ENCODE measurements at regions not wholly inside any gene's neighbourhood (a gene's known extent, or its start where the extent isn't known, plus 50 kb on each side); places are given as distances from the start of the nearest gene placed in this dataset.

- H3K4me3 ChIP-seq (ENCODE audit: severe bottlenecking), result no peak overlapping the region
- no peaks in the 10 kb centered on the region for H3K9me3 ChIP-seq (ENCODE audit: severe bottlenecking)
- no peaks in the 10 kb centered on the region for H3K27me3 ChIP-seq (ENCODE audit: insufficient read depth, poor library complexity, severe bottlenecking)
- H3K27ac ChIP-seq (ENCODE audit: poor library complexity, severe bottlenecking), result no peak overlapping the region
- no peak for TF ChIP-seq CTCF (IDR thresholded peaks at IDR 0.05; ENCODE audit: poor library complexity, severe bottlenecking)
- ATAC-seq (ENCODE audit: low read depth), result no peak
- no peaks in the 10 kb centered on the region for H3K4me1 ChIP-seq (ENCODE audit: insufficient read depth, poor library complexity, severe bottlenecking)
- DNase-seq (ENCODE audit: low spot score), result no peak
- no peaks in the 10 kb centered on the region for H3K36me3 ChIP-seq (ENCODE audit: low read depth)
Measured at GRCh38 chr22:44427611-44428470, 70.2 kb downstream of the RTL6 start.

GRCh38 chr22:44426981-44427380, 71.1 kb downstream of the RTL6 start:
- H3K27ac ChIP-seq (ENCODE audit: poor library complexity, severe bottlenecking), result no peak overlapping the region
- DNase-seq (ENCODE audit: low spot score), result no peak
- no peak for TF ChIP-seq CTCF (IDR thresholded peaks at IDR 0.05; ENCODE audit: poor library complexity, severe bottlenecking)
- no peaks in the 10 kb centered on the region for H3K36me3 ChIP-seq (ENCODE audit: low read depth)
- no peak overlapping the region for H3K4me3 ChIP-seq (ENCODE audit: severe bottlenecking)
- no peaks in the 10 kb centered on the region for H3K4me1 ChIP-seq (ENCODE audit: insufficient read depth, poor library complexity, severe bottlenecking)
- no peaks in the 10 kb centered on the region for H3K9me3 ChIP-seq (ENCODE audit: severe bottlenecking)
- no peaks in the 10 kb centered on the region for H3K27me3 ChIP-seq (ENCODE audit: insufficient read depth, poor library complexity, severe bottlenecking)
- ATAC-seq (ENCODE audit: low read depth), result no peak

- ATAC-seq (ENCODE audit: low read depth) (no peak), DNase-seq (ENCODE audit: low spot score) (no peak)
- no peak overlapping the region for H3K4me3 ChIP-seq (ENCODE audit: severe bottlenecking)
- H3K4me1 ChIP-seq (ENCODE audit: insufficient read depth, poor library complexity, severe bottlenecking), result no peaks in the 10 kb centered on the region
- H3K27me3 ChIP-seq (ENCODE audit: insufficient read depth, poor library complexity, severe bottlenecking), result no peaks in the 10 kb centered on the region
- no peaks in the 10 kb centered on the region for H3K36me3 ChIP-seq (ENCODE audit: low read depth)
- no peak overlapping the region for H3K27ac ChIP-seq (ENCODE audit: poor library complexity, severe bottlenecking)
- no peak for TF ChIP-seq CTCF (IDR thresholded peaks at IDR 0.05; ENCODE audit: poor library complexity, severe bottlenecking)
- peaks cover 4% of the 10 kb centered on the region for H3K9me3 ChIP-seq (ENCODE audit: severe bottlenecking)
Measured at GRCh38 chr22:44425694-44426045, 72.4 kb downstream of the RTL6 start.

- no peaks in the 10 kb centered on the region for H3K4me1 ChIP-seq (ENCODE audit: insufficient read depth, poor library complexity, severe bottlenecking)
- H3K27ac ChIP-seq (ENCODE audit: poor library complexity, severe bottlenecking), result no peak overlapping the region
- no peaks in the 10 kb centered on the region for H3K36me3 ChIP-seq (ENCODE audit: low read depth)
- ATAC-seq (ENCODE audit: low read depth) (no peak), DNase-seq (ENCODE audit: low spot score) (no peak)
- no peaks in the 10 kb centered on the region for H3K27me3 ChIP-seq (ENCODE audit: insufficient read depth, poor library complexity, severe bottlenecking)
- no peak for TF ChIP-seq CTCF (IDR thresholded peaks at IDR 0.05; ENCODE audit: poor library complexity, severe bottlenecking)
- H3K4me3 ChIP-seq (ENCODE audit: severe bottlenecking), result no peak overlapping the region
- H3K9me3 ChIP-seq (ENCODE audit: severe bottlenecking), result peaks cover 6% of the 10 kb centered on the region
Measured at GRCh38 chr22:44424867-44425693, 73.0 kb downstream of the RTL6 start.

All from RWPE2 (cell line).